Neural cell (in vitro differentiated cells): ENCODE measurements at regions not wholly inside any gene's neighbourhood (a gene's known extent, or its start where the extent isn't known, plus 50 kb on each side); places are given as distances from the start of the nearest gene placed in this dataset.

Source experiments
- EZH2 ChIP-seq: fragments of 200-600, 300-800 bp; shearing (Covaris generic), sonication (generic); IDR thresholded peaks from 2 replicates; pipeline ENCODE4 v1.6.1; 2014; ENCODE audit warnings: antibody characterized with exemption, low read length, borderline replicate concordance, mild to moderate bottlenecking; ENCODE audit not compliant: insufficient read depth, poor library complexity, severe bottlenecking
- POLR2AphosphoS5 ChIP-seq: IDR thresholded peaks from 2 replicates; pipeline ENCODE4 v1.6.1; 2012
- RAD21 ChIP-seq: fragments of 450-650 bp; conservative IDR thresholded peaks from 2 replicates; pipeline ENCODE4 v1.6.1; 2014; ENCODE audit warnings: antibody characterized with exemption, mild to moderate bottlenecking, moderate library complexity
- REST ChIP-seq: IDR thresholded peaks from 2 replicates; pipeline ENCODE4 v1.6.1; 2012; ENCODE audit warnings: borderline replicate concordance
- TF ChIP-seq, protein P1 (sequence below): fragments of 450-650 bp; IDR thresholded peaks from 2 replicates; pipeline ENCODE4 v1.5.1; 2014; ENCODE audit warnings: antibody characterized with exemption, mild to moderate bottlenecking, moderate library complexity; ENCODE audit not compliant: poor library complexity, severe bottlenecking

- TF ChIP-seq, protein P1, sequence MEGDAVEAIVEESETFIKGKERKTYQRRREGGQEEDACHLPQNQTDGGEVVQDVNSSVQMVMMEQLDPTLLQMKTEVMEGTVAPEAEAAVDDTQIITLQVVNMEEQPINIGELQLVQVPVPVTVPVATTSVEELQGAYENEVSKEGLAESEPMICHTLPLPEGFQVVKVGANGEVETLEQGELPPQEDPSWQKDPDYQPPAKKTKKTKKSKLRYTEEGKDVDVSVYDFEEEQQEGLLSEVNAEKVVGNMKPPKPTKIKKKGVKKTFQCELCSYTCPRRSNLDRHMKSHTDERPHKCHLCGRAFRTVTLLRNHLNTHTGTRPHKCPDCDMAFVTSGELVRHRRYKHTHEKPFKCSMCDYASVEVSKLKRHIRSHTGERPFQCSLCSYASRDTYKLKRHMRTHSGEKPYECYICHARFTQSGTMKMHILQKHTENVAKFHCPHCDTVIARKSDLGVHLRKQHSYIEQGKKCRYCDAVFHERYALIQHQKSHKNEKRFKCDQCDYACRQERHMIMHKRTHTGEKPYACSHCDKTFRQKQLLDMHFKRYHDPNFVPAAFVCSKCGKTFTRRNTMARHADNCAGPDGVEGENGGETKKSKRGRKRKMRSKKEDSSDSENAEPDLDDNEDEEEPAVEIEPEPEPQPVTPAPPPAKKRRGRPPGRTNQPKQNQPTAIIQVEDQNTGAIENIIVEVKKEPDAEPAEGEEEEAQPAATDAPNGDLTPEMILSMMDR = no peak
- no peak for TF ChIP-seq RAD21
- TF ChIP-seq REST = no peak
- TF ChIP-seq EZH2 = no peak
- no peak for TF ChIP-seq POLR2AphosphoS5
Measured at GRCh38 chr5:67380431-67380830, 183.8 kb upstream of the CD180 start.
